ENCODE measurements at regions not wholly inside any gene's neighbourhood (a gene's known extent, or its start where the extent isn't known, plus 50 kb on each side); places are given as distances from the start of the nearest gene placed in this dataset.

DNA sequence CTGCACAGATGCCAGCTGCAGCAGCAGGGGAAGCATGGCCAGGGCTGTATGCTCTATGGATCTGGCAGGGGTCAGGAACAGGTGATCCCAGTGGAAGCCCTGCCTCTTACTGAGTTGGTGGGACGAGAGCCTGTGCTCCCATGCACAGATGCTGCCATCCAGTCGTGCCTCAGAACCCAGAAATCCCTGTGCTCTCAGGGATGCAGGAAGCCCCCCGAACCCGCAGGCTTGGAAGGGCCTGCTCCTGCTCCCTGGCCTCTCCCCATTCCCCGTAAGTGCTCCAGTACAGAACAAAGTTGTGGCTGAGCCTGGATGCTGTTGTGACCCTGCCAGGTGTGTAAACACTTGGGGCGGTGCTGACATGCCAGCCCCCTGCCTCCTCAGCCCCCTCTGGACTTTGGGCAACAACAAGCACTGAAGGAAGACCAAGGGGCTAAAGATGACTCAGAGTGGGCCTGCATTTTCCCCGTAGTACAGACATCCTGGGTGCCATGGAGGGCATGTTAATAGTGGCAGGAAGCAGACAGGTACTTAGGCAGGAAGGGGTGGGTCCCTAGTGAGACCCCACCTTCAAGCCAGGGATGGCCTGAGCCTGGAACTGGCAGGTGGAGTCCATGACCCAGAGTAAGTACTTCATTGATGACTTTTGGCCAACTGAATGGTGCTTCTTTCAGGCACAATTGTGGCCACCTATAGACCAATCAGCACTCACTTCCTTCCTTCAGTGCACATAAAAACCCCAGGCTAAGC is 1640.7 kb downstream of the C4orf33 start:
- FAIRE-seq (no peak), ATAC-seq (no peak), DNase-seq (ENCODE audit: low read depth, low spot score) (no peak)
- in situ Hi-C loops (cut with MboI): no loop called here
- no peaks in the 10 kb centered on the region for H3K27me3 ChIP-seq (replicated peaks in 1 of 2; ENCODE audit: control insufficient read depth in 2 of 2, insufficient read depth in 2 of 2, low read length in 1 of 2)
- H3K4me1 ChIP-seq (ENCODE audit: control insufficient read depth, insufficient read depth, low read length): no peaks in the 10 kb centered on the region
- CTCF ChIA-PET: no interaction called here
- POLR2A ChIA-PET: no interaction called here
- no peaks in the 10 kb centered on the region for H3K36me3 ChIP-seq (ENCODE audit: control insufficient read depth in 2 of 2, insufficient read depth in 2 of 2, low read length in 1 of 2)
- H3K9ac ChIP-seq (ENCODE audit: control insufficient read depth, insufficient read depth, low read length): no peak overlapping the region
- H3K27ac ChIP-seq (ENCODE audit: control insufficient read depth, insufficient read depth): no peak overlapping the region
- RAD21 ChIA-PET (ENCODE audit: unreplicated experiment): no interaction called here
- SMC1A ChIA-PET (ENCODE audit: uncharacterized antibody, unreplicated experiment): interaction anchor here (1.5 kb wide), 1 partner anchor 28 kb away, joined by 3 read pairs; no protein-coding TSS in a partner anchor
- no peak overlapping the region for H3K4me2 ChIP-seq (ENCODE audit: control insufficient read depth, insufficient read depth)
- H3K79me2 ChIP-seq (ENCODE audit: control insufficient read depth, insufficient read depth, low read length): no peaks in the 10 kb centered on the region
- no peak overlapping the region for H2AFZ ChIP-seq (ENCODE audit: control insufficient read depth, low read depth, low read length)
- 13% methylated on average over 7 of the region's 7 CpGs for WGBS (ENCODE audit: insufficient coverage, insufficient replicate concordance, low lambda C conversion rate, missing lambda C conversion rate)
- no peak overlapping the region for H3K4me3 ChIP-seq
- H4K20me1 ChIP-seq (ENCODE audit: control insufficient read depth, insufficient read depth): no peaks in the 10 kb centered on the region
- no peaks in the 10 kb centered on the region; the same call in 2 of the 3 replicates for H3K9me3 ChIP-seq (replicated peaks; ENCODE audit: control insufficient read depth, insufficient read depth, low read length)
- intact Hi-C loops (cut with micrococcal nuclease; ENCODE audit: unreplicated experiment): no loop called here
- BruUV-seq (replicated peaks): no TSS peak
- TF ChIP-seq POU2F2 (IDR thresholded peaks at IDR 0.05; ENCODE audit: borderline replicate concordance, low read depth, low read length) (no peak), JUND (IDR thresholded peaks at IDR 0.05; ENCODE audit: low read depth, low read length) (no peak), BRCA1 (IDR thresholded peaks at IDR 0.05; ENCODE audit: low read depth, low read length) (no peak), TBL1XR1 (IDR thresholded peaks at IDR 0.05; ENCODE audit: low read depth, low read length) (no peak), GABPA (IDR thresholded peaks at IDR 0.05; ENCODE audit: low read depth) (no peak), EZH2 (IDR thresholded peaks at IDR 0.05; ENCODE audit: borderline replicate concordance, control insufficient read depth, low read depth, low read length) (no peak), SMARCA5 (IDR thresholded peaks at IDR 0.05) (no peak), POLR2A (IDR thresholded peaks at IDR 0.05; ENCODE audit: low read depth, low read length) (no peak)
- TF ChIP-seq, protein P1, sequence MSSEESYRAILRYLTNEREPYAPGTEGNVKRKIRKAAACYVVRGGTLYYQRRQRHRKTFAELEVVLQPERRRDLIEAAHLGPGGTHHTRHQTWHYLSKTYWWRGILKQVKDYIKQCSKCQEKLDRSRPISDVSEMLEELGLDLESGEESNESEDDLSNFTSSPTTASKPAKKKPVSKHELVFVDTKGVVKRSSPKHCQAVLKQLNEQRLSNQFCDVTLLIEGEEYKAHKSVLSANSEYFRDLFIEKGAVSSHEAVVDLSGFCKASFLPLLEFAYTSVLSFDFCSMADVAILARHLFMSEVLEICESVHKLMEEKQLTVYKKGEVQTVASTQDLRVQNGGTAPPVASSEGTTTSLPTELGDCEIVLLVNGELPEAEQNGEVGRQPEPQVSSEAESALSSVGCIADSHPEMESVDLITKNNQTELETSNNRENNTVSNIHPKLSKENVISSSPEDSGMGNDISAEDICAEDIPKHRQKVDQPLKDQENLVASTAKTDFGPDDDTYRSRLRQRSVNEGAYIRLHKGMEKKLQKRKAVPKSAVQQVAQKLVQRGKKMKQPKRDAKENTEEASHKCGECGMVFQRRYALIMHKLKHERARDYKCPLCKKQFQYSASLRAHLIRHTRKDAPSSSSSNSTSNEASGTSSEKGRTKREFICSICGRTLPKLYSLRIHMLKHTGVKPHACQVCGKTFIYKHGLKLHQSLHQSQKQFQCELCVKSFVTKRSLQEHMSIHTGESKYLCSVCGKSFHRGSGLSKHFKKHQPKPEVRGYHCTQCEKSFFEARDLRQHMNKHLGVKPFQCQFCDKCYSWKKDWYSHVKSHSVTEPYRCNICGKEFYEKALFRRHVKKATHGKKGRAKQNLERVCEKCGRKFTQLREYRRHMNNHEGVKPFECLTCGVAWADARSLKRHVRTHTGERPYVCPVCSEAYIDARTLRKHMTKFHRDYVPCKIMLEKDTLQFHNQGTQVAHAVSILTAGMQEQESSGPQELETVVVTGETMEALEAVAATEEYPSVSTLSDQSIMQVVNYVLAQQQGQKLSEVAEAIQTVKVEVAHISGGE (CRISPR knock-in tag; IDR thresholded peaks at IDR 0.05): no peak
- TF ChIP-seq, protein P2, sequence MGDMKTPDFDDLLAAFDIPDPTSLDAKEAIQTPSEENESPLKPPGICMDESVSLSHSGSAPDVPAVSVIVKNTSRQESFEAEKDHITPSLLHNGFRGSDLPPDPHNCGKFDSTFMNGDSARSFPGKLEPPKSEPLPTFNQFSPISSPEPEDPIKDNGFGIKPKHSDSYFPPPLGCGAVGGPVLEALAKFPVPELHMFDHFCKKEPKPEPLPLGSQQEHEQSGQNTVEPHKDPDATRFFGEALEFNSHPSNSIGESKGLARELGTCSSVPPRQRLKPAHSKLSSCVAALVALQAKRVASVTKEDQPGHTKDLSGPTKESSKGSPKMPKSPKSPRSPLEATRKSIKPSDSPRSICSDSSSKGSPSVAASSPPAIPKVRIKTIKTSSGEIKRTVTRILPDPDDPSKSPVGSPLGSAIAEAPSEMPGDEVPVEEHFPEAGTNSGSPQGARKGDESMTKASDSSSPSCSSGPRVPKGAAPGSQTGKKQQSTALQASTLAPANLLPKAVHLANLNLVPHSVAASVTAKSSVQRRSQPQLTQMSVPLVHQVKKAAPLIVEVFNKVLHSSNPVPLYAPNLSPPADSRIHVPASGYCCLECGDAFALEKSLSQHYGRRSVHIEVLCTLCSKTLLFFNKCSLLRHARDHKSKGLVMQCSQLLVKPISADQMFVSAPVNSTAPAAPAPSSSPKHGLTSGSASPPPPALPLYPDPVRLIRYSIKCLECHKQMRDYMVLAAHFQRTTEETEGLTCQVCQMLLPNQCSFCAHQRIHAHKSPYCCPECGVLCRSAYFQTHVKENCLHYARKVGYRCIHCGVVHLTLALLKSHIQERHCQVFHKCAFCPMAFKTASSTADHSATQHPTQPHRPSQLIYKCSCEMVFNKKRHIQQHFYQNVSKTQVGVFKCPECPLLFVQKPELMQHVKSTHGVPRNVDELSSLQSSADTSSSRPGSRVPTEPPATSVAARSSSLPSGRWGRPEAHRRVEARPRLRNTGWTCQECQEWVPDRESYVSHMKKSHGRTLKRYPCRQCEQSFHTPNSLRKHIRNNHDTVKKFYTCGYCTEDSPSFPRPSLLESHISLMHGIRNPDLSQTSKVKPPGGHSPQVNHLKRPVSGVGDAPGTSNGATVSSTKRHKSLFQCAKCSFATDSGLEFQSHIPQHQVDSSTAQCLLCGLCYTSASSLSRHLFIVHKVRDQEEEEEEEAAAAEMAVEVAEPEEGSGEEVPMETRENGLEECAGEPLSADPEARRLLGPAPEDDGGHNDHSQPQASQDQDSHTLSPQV (IDR thresholded peaks at IDR 0.05): no peak
- TF ChIP-seq, protein P3, sequence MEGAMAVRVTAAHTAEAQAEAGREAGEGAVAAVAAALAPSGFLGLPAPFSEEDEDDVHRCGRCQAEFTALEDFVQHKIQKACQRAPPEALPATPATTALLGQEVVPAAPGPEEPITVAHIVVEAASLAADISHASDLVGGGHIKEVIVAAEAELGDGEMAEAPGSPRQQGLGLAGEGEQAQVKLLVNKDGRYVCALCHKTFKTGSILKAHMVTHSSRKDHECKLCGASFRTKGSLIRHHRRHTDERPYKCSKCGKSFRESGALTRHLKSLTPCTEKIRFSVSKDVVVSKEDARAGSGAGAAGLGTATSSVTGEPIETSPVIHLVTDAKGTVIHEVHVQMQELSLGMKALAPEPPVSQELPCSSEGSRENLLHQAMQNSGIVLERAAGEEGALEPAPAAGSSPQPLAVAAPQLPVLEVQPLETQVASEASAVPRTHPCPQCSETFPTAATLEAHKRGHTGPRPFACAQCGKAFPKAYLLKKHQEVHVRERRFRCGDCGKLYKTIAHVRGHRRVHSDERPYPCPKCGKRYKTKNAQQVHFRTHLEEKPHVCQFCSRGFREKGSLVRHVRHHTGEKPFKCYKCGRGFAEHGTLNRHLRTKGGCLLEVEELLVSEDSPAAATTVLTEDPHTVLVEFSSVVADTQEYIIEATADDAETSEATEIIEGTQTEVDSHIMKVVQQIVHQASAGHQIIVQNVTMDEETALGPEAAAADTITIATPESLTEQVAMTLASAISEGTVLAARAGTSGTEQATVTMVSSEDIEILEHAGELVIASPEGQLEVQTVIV (IDR thresholded peaks at IDR 0.05; ENCODE audit: borderline replicate concordance, partially characterized antibody): no peak
- TF ChIP-seq, protein P4, sequence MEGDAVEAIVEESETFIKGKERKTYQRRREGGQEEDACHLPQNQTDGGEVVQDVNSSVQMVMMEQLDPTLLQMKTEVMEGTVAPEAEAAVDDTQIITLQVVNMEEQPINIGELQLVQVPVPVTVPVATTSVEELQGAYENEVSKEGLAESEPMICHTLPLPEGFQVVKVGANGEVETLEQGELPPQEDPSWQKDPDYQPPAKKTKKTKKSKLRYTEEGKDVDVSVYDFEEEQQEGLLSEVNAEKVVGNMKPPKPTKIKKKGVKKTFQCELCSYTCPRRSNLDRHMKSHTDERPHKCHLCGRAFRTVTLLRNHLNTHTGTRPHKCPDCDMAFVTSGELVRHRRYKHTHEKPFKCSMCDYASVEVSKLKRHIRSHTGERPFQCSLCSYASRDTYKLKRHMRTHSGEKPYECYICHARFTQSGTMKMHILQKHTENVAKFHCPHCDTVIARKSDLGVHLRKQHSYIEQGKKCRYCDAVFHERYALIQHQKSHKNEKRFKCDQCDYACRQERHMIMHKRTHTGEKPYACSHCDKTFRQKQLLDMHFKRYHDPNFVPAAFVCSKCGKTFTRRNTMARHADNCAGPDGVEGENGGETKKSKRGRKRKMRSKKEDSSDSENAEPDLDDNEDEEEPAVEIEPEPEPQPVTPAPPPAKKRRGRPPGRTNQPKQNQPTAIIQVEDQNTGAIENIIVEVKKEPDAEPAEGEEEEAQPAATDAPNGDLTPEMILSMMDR (IDR thresholded peaks at IDR 0.05 in 2 of 3, conservative IDR thresholded peaks at IDR 0.05 in 1 of 3; ENCODE audit: control insufficient read depth in 2 of 3, extremely low read depth in 1 of 3, insufficient read depth in 1 of 3, low read depth in 3 of 3, low read length in 3 of 3): no peak

All from GM12878 (cell line).